SK-N-DZ (cell line): ENCODE measurements at regions not wholly inside any gene's neighbourhood (a gene's known extent, or its start where the extent isn't known, plus 50 kb on each side); places are given as distances from the start of the nearest gene placed in this dataset.

ENCODE experiments used
- DNase-seq: peaks from one replicate; pipeline ENCODE4 v3.0.0-alpha.2; 2015; ENCODE audit warnings: low spot score

DNA sequence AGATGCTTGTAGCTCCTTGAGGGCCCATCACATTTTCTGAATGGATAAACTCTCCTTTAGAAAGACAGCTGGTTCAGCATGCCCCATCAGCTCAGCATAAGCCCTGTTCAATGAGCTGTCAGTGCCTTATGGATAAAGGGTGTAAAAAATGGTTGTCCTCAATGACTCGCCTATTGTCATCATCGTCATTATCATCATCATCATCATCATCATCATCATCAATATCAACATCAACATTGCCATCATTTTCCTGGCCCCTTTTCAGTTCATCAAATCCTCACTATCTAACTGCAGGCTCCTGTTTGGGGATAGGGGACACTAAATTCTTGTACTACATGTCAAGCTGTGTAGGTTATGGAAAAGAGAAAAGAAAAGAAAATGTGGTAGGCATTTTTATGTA is 310.7 kb upstream of the MTNR1B start:
- DNase-seq, result no peak

DNA sequence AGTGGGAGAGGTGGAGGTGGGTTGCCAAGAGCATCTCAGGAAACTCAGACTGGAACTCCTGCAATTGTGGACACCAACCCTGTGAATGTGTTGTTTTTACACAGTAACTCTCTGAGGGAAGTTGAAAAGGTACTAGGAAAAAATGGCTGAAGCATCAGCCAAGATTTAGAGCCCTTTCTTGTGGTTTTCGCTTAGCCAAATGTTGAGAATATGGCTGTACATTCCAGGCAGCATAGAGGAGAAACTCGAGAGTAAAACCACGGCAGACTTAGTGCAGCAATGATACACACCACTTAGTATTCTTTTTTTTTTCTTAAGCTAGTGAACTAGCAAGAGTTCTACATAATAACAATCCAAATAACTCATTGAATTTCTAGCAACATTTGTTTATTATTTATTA is 309.7 kb upstream of the MTNR1B start:
- DNase-seq, result no peak

DNA sequence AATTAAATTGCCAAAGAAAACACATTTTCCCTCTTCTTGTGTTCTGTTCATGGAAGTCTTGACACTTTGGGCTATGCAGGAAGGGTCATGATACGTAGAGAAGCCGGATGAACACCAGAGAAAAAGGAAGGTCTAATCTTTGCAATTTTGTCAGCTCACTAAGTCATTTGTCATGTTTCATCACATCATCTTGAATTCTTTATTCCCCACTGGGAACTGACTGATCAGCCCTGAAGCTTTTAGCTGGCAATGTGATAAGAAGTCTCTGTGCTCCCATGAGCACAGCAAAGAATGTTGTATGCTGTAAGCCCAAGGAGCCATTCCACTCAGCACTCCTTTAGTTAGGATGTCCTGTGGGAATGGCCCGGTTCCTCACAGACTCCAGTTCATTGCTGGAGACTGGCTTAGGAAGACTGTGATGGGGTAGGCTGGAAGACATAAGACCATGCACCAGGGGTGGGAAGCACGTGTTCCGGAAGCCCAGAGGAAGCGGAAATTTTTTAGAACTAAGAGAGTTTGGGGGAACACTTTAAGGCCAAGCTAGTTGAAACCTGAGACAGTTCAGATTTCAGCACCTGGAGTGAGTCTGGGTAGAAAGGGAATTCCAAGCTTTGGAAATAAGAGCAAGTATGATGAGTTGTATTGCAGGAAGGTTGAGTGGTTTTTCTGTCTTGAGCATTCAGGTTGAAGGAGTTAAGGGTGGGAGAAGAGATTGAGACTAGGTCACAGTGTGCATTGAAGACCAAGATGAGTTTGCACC is 306.7 kb upstream of the MTNR1B start:
- peak; percentile 33 for DNase-seq

DNA sequence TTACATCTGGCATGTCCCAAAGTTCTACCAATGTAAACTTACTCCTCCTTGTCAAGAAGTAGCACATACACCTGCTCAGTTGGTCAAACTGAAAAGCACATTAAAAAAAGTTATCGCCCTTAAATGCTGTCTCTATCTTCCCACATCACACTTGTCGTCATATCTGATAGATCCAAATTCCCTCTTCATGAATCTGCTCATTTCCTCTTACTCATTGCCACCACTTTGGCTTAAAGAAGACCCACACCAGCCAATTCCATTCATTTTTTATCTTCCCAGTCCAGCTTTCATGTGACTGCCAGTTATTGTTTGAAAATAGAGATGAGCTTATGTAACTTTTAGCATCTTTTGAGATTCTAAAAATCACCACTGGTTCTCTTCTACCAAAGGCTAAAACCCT is 305.9 kb upstream of the MTNR1B start:
- no peak for DNase-seq

DNA sequence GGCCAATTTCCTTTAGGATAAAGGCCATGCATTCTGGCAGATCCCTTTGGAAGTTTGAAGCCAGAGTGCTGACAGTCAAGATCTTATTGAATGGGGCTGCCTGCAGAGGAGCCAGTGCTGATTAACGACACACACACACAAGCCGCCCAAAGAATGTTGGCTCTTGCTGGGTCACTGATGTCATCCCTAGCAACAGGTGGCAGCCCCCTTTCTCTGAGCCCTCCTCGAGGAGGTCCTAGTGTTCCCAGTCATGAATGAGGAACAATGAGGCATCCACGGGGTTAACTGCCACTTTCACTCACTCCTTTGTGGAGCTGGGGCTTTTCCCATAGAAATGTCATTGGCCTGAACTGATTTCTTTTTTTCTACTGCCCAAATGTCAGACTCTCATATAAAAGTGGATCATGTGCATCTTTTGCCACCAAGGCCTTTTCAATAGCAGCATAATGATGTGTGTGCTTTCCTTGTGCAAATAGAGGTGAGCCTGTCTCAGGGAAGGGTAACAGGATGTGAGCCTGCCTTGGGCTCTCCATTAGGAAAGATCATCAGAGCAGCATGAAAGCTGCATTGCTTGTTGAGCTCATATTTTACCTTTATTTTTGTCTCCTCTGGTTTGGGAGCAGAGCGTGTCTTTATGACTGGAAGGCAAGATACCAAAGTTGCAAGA is 301.8 kb upstream of the MTNR1B start:
- DNase-seq, result no peak

DNA sequence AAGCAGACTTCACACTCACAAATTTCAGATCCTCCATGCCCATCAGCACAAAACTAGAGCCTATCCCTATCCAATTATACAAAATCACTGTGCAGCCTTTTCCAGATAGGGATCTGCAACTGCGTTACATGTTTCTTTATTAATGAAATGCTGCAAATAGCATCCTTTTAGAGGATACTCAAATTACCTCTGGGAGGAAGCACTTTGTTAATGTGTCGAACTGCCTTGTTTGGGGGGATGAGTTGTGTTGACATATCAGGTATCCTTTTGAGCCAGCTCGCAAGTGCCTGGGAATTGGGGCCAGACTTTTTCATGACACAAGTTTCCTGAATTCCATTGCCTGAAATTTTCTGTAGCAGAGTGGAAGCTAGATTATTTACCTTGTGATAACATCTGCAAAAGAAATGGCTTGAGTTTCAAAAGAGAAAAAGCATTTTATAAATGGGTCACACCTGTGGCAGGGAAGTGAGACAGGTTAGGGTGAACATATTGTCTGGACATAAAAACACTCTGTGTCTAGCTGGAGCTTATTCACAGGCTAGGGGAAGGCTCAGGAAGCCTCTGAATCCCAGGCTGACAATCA is 299.1 kb upstream of the MTNR1B start:
- DNase-seq, result peak; percentile 48

DNA sequence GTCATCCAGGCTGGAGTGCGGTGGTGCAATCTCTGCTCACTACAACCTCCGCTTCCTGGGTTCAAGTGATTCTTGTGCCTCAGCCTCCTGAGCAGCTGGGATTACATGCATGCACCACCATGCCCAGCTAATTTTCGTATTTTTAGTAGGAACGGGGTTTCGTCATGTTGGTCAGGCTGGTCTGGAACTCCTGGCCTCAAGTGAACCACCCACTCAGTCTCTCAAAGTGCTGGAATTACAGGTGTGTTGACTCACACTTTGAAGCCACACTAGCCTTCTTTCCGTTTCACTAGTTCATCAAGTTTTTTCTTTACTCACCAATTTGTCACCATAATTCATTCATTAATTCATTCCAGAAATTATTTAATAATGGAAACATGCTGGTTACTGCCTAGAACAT is 298.4 kb upstream of the MTNR1B start:
- no peak for DNase-seq

DNA sequence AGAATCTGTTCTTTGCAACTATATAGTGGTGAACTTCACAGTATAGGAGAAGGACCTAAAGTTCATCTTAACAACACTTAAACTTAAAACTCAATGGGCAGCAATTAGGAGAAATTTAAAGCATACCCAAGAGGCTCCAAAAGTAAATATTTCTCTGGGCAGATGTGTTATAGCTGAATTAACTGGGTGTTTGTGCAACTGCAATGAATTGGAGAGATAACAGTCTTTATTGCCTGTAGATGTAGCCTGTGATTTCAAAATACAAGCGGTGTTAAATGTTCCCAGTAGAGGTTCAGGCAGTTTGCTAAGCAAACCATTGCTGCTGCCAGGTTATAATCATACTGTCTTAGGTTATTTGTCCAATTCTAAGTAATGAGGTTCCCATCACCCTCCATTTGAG is 294.1 kb upstream of the MTNR1B start:
- DNase-seq, result no peak

DNA sequence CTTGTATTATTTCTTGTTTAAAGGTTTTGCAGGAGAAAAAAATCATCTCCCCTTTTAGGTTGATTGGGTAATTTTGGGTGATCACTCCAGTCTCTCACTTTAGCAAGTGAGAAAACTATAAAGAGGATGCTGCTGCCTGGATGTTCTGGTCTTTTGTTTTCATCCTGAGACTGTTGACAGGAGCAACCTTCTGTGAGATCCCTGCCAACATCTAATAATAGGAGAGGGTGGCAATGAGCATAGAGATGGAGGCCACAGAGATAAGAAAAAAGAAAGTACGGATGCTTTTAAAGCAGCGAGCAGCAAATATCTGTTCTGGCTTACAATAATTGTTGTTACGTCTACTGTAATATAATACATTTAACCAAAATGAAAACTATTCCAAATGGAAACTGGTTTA is 293.6 kb upstream of the MTNR1B start:
- no peak for DNase-seq

DNA sequence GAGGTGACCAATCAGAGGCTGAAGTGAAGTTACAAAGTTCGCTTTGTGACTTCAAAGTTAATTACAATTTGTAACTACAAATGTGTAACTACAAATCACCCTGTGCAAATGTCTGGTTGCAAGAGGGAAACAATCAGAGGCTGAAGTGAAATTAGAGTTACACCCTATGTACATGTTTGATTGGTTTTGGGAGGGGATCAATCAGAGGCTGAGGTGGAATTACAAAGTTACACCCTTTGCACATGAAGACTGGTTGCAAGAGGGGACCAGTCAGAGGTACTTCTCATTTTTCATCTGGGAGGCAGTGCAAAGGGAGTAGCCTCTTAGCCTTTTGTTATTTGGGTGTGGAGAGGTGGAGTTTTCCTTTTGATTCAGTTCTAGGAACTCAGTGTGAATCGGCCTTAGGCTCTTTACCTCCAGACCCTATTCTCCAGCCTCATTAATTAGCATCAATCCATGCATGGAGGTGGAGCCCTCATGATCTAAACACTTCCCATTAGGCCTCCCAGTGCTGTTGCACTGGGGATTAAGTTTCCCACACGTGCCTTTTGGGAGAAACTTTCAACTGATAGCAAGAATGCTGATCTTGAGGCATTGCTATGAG is 291.3 kb upstream of the MTNR1B start:
- DNase-seq, result no peak

DNA sequence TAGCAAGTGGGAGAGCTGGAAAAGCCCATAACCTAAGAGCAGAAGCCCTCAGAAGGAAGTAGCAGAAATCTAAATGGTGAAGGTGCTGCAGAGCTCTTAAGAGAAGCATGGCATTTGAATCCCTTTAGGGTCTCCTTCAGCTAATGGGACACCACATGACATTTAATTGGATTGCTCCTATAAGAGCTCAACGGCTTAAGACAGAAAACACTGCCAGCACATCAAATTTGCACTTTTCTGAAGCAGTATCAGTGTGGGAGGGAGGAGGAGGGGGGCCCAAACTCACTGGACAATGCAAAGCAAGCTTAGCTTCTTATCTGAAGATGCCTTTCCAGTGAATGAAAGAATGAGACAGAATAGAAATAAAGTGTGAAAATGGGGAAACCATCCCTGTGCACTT is 287.9 kb upstream of the MTNR1B start:
- peak; percentile 58 for DNase-seq

DNA sequence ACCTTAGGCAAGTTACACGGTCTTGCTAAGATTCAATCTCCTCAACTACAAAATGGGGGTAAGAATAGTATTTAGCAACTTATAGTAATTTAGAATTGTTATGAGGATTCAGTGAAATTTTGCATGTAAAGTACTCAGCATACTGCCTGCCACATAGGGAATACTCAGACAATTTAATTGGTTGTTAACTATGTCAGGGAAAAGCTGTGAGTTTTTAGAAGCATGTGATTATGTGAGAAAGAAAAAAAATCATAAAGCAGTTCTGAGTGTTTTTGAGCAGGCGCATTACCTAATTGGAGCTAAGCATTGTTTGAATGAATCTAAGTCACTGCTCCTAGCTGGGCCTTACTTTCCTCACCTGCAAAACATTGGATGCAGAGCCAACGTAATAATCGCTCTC is 287.3 kb upstream of the MTNR1B start:
- DNase-seq, result no peak

DNA sequence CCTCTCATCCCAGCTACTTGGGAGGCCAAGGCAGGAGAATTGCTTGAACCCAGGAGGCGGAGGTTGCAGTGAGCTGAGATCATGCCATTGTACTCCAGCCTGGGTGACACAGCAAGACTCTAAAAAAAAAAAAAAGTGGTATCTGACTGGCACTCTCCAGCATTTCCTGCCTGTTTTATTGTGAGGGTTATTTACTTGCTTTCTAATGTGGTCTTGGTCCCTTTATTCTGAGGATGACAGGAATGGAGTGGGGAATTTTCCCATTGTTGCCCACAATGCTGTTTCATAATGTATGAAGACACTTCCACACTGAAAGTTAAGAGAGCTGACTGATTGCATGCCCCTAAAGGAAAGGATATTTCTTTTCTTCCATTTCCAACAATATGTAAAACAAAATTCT is 286.5 kb upstream of the MTNR1B start:
- no peak for DNase-seq

DNA sequence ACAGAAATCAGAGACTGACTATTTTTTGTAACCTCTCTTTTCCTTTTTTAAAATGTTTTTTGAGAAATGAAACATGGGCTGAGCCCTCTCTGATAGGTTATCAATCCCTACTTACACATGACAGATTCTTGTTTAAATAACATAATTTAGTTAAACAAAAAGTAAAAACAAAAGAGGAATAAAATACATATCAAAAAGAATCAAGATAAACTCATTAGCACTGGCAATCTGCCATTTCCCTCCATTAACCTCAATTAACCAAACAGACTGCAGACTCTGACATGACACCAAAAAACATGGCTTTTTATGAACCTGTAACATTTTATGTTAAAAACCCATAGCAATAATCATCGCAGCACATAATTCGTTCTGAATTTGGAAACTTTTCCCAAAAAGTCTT is 284.4 kb upstream of the MTNR1B start:
- DNase-seq, result peak; percentile 68

DNA sequence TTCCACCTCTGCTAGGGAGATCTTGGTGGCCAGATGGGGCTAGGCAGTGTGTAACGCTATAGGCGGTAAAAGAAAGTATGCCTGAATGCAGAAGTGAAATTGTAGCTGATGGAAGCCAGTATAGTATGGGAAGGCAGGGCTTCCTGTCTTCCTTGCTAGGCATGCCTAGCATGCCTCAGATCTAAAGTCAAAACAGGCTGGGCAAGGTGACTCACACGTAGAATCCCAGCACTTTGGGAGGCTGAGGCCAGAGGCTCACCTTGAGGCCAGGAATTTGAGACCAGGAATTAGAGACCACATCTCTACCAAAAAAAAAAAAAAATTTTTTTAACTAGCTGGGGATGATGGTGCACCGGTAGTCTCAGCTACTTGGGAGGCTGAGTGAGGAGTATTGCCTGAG is 281.7 kb upstream of the MTNR1B start:
- no peak for DNase-seq

DNA sequence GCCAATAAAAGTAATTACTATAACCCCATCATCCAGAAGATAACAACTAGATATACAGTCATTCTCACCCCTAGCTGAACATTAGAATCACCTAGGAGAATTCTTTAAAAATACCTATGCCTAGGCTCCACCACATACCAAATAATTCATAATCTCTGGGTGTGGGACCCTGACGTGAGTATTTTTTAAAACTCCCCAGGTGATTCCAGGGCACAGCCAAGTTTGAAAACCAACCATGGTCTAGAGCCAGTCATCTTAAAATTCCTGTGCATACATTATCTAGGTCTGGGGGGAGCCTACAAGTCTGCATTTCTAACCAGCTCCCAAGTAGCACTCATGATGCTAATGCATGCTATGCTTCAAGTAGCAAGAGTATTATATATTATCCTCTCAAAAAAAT is 281.0 kb upstream of the MTNR1B start:
- no peak for DNase-seq

DNA sequence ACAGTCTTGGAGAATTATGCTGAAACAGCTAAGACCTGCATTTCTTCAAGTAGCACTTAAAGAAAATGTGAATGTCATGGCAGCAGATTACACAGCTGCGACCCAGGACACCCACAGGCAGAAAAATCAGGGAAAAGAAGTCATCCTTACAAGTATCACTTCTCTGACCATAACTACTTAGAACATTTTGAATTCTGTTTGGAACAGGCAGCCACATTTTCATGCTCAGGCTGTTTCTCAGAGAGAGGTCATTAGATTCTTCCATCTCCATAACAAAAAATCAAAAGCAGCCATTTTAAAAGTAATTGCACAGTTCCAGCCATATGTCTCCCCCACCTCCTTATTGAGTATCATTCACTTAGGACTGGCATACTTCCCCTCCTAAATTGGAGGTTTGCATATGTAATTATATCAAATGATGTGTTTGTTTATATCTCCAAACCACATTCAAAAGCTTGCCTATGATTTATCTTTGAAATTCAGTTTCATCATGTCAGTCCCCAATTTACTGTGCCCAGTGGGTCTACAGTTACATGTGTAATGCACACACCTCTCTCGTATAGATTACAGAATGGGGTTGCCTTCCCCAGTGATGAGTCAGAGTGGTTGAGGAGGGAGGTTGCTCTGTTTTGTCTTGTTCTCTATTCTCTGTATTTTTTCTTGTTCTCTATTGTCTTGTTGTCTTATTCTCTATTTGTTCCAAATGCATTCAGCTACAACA is 276.5 kb upstream of the MTNR1B start:
- no peak for DNase-seq

DNA sequence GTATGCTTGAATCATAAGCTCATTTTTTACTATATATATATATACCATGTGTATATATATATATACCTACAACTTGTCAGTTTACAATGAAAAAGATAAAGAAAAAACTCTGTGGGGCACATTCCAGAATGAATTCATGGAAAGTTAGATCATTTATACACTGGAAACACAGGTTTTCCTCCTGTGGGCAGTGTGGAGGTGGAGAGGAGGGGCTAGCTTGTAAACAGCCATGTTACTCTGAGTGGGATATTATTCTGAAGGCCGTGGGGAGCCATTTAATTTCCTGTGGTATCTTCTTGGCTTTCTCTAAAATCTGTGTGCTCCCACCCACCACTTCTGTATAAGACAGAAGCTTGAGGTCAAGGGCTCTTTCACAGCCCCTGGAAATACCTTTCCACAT is 273.4 kb upstream of the MTNR1B start:
- DNase-seq, result no peak

DNA sequence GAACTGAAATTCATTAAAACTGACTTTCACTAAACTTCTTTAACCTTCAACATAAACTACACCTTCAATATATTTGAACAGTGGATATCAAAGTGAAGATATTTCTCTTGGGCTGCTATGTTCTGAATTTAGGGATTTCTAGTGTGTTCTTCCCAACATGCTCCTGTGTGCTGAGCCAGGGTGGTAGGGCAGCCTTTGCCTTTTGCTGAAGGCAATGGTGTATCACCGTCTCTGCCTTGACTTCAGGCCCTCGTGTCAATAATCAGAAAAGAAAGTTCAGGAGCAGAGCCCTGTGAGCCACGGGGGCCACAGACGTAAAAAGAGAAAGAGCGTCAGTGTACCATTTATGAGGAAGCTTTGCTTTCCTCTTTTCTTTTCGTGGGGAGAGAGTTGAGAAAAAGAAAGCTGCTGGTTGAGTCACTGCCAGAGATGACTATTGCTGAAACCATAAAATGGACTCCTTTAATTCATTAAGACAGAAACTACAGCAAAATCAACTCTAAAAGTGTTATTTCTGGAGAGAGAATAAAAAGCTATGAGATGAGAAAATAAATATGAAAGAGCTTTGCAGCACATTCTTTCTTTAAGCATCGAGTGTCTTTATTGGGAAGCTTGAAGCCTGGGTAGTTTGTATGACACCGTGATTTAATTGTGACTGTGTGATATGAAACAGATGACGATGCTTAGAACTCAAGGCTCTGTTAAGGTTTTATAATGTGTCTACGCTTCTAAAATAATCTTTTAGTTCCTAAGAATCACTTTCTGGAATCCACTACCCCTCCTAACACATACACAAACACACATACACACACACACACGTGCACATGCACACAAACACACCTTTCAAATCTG is 271.8 kb upstream of the MTNR1B start:
- peak; percentile 87 for DNase-seq

DNA sequence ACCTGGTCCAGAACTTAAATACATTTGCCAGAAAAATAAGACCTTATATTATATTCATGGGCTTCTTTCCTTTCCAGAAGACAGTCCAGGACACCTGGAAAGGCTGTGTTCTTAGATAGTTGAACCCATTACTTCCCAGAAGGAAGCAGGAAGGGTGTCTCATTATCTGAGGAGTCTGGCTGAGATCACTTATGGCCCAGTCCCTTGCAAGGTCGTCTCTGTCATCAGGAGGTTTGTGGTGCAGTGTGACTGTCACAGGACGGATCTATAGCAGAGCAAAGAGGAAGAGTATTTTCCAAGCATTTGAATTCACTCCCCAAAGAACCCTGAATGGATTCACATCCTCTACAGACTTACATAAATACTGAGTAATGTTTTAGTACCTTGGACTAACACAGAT is 270.7 kb upstream of the MTNR1B start:
- peak; percentile 59 for DNase-seq
